GM12878 (cell line): ENCODE measurements at regions not wholly inside any gene's neighbourhood (a gene's known extent, or its start where the extent isn't known, plus 50 kb on each side); places are given as distances from the start of the nearest gene placed in this dataset.

Experiments used
- CTCF ChIP-seq, 3 experiments: IDR thresholded peaks in 2 of 3; conservative IDR thresholded peaks in 1 of 3; 2 replicates each; pipeline ENCODE4 v1.5.1; 2011; ENCODE audit warnings: low read depth in 3 of 3, low read length in 3 of 3, mild to moderate bottlenecking in 3 of 3, control low read depth in 2 of 3, moderate library complexity in 2 of 3, inconsistent platforms in 1 of 3, mixed read lengths in 1 of 3; ENCODE audit not compliant: control insufficient read depth in 2 of 3, insufficient read depth in 1 of 3; ENCODE audit errors: extremely low read depth in 1 of 3
- EGR1 ChIP-seq, 2 experiments: IDR thresholded peaks; 1 replicate in 1 of 2; 2 replicates in 1 of 2; pipeline ENCODE4 v1.6.1; 2011 to 2012; ENCODE audit warnings: low read depth in 2 of 2, low read length in 2 of 2, borderline replicate concordance in 1 of 2, mild to moderate bottlenecking in 1 of 2, moderate library complexity in 1 of 2
- GABPA ChIP-seq: IDR thresholded peaks from 2 replicates; pipeline ENCODE4 v1.6.1; 2014; ENCODE audit warnings: antibody characterized with exemption, low read depth, mild to moderate bottlenecking, inconsistent platforms
- NFYA ChIP-seq: IDR thresholded peaks from 2 replicates; pipeline ENCODE4 v1.6.1; 2011; ENCODE audit warnings: low read depth, mild to moderate bottlenecking, low read length, improper control_type of control experiment, borderline replicate concordance
- POLR2A ChIP-seq: IDR thresholded peaks from 2 replicates; pipeline ENCODE4 v1.6.1; 2011; ENCODE audit warnings: low read depth, mild to moderate bottlenecking, low read length
- POLR2AphosphoS5 ChIP-seq: IDR thresholded peaks from 2 replicates; pipeline ENCODE4 v1.6.1; 2011; ENCODE audit warnings: mild to moderate bottlenecking, low read length, inconsistent platforms
- STAT1 ChIP-seq: fragments of 450-650 bp; conservative IDR thresholded peaks from 2 replicates; pipeline ENCODE4 v1.6.1; 2014; ENCODE audit warnings: antibody characterized with exemption, mild to moderate bottlenecking
- USF1 ChIP-seq: IDR thresholded peaks from 2 replicates; pipeline ENCODE4 v1.6.1; 2011; ENCODE audit warnings: borderline replicate concordance, low read depth, mild to moderate bottlenecking, moderate library complexity, mixed read lengths, low read length; ENCODE audit not compliant: insufficient read depth; ENCODE audit errors: extremely low read length

- TF ChIP-seq GABPA: no peak
- no peak for TF ChIP-seq STAT1
- no peak for TF ChIP-seq CTCF (IDR thresholded peaks at IDR 0.05 in 2 of 3, conservative IDR thresholded peaks at IDR 0.05 in 1 of 3; ENCODE audit: control insufficient read depth in 2 of 3, extremely low read depth in 1 of 3, insufficient read depth in 1 of 3, low read depth in 3 of 3, low read length in 3 of 3)
- no peak for TF ChIP-seq POLR2AphosphoS5
- no peak for TF ChIP-seq EGR1 (IDR thresholded peaks at IDR 0.05; ENCODE audit: borderline replicate concordance in 1 of 2, low read depth in 2 of 2, low read length in 2 of 2)
- no peak for TF ChIP-seq NFYA
- no peak for TF ChIP-seq USF1
- no peak for TF ChIP-seq POLR2A
Observed at GRCh38 chr16:49193596-49193995, 88.0 kb downstream of the CBLN1 start.
